ENCODE measurements at regions not wholly inside any gene's neighbourhood (a gene's known extent, or its start where the extent isn't known, plus 50 kb on each side); places are given as distances from the start of the nearest gene placed in this dataset.

- no peak for DNase-seq (ENCODE audit: low read depth)
Measured at GRCh38 chr6:87995461-87995860, 52.2 kb upstream of the SPACA1 start.

GRCh38 chr6:87993356-87993755 lies 54.3 kb upstream of the SPACA1 start:
- no peak for TF ChIP-seq CTCF (conservative IDR thresholded peaks at IDR 0.05; ENCODE audit: low read depth, low read length)
- H3K4me3 ChIP-seq (ENCODE audit: low read depth, low read length) = no peak overlapping the region
- no peak for DNase-seq (ENCODE audit: low read depth)

More at GRCh38 chr6:87995461-87995860, 52.2 kb upstream of the SPACA1 start:
- TF ChIP-seq CTCF (conservative IDR thresholded peaks at IDR 0.05; ENCODE audit: low read depth, low read length) = no peak
- no peak overlapping the region for H3K4me3 ChIP-seq (ENCODE audit: low read depth, low read length)

- no peak overlapping the region for H3K4me3 ChIP-seq (ENCODE audit: low read depth, low read length)
- TF ChIP-seq CTCF (conservative IDR thresholded peaks at IDR 0.05; ENCODE audit: low read depth, low read length) = no peak
- no peak for DNase-seq (ENCODE audit: low read depth)
Measured at GRCh38 chr6:87990871-87991270, 56.8 kb upstream of the SPACA1 start.

GRCh38 chr6:87982134-87982533 lies 65.5 kb upstream of the SPACA1 start:
- H3K4me3 ChIP-seq (ENCODE audit: low read depth, low read length) = no peak overlapping the region
- no peak for TF ChIP-seq CTCF (conservative IDR thresholded peaks at IDR 0.05; ENCODE audit: low read depth, low read length)
- DNase-seq (ENCODE audit: low read depth) = no peak

- no peak for DNase-seq (ENCODE audit: low read depth)
- no peak overlapping the region for H3K4me3 ChIP-seq (ENCODE audit: low read depth, low read length)
- TF ChIP-seq CTCF (conservative IDR thresholded peaks at IDR 0.05; ENCODE audit: low read depth, low read length) = no peak
Measured at GRCh38 chr6:87979737-87980136, 67.9 kb upstream of the SPACA1 start.

GRCh38 chr6:87976616-87977015 lies 71.0 kb upstream of the SPACA1 start:
- no peak for DNase-seq (ENCODE audit: low read depth)
- no peak overlapping the region for H3K4me3 ChIP-seq (ENCODE audit: low read depth, low read length)
- no peak for TF ChIP-seq CTCF (conservative IDR thresholded peaks at IDR 0.05; ENCODE audit: low read depth, low read length)

- H3K4me3 ChIP-seq (ENCODE audit: low read depth, low read length) = no peak overlapping the region
- no peak for DNase-seq (ENCODE audit: low read depth)
- TF ChIP-seq CTCF (conservative IDR thresholded peaks at IDR 0.05; ENCODE audit: low read depth, low read length) = no peak
Measured at GRCh38 chr6:87975561-87975960, 72.1 kb upstream of the SPACA1 start.
